ENCODE measurements at regions not wholly inside any gene's neighbourhood (a gene's known extent, or its start where the extent isn't known, plus 50 kb on each side); places are given as distances from the start of the nearest gene placed in this dataset.

DNA sequence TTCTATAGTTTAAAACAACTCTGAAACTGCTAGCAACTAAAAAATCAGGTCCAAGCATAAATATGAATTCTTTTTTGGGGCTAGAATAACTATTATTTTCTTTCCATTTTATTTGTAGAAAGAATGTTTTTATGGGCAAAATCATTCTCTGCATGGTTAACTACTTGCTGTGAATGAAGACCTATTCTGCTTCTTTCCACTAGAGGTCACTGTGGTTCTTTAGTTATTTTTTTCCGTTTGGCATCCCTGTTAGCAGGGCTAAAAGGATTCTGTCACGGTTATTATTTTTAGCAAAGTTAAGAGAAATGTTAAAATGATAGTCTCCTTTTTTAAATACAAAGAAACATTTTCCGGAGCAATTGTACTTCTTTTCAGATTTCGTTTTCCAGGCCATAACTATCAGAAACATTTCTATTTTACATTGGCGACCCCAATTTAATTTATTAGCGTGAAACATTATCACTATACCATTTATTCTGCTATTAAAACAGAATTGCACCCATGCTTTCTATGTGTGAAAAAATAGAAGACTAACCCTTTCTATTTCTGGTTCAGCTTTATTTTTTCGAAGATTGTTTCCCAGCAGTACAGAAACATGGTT lies 404.8 kb downstream of the ATP23 start:
- H3K27ac Mint-ChIP-seq: no peak overlapping the region
- ATAC-seq (replicated peaks in 1 of 4) (no peak), DNase-seq (peak in 1 of 35 experiments; percentile 30)
- no peak overlapping the region for H3K4me3 Mint-ChIP-seq
- no peaks in the 10 kb centered on the region for H3K36me3 Mint-ChIP-seq
- peaks cover 0 to 2% (median 0%) of the 10 kb centered on the region in 3 donors for H3K4me1 Mint-ChIP-seq
- Histone ChIP-seq H3K4me3 (ENCODE audit: control insufficient read depth in 1 of 2, extremely low read depth in 1 of 2, low read length in 1 of 2) (no peak overlapping the region), H3K4me1 (ENCODE audit: control insufficient read depth in 1 of 2, extremely low read depth in 1 of 2, insufficient read depth in 2 of 2, low read length in 2 of 2) (no peaks in the 10 kb centered on the region), H3K36me3 (ENCODE audit: control insufficient read depth in 2 of 2, extremely low read depth in 1 of 2, insufficient read depth in 1 of 2, low read length in 1 of 2) (no peaks in the 10 kb centered on the region), H3K27me3 (replicated peaks in 1 of 2; ENCODE audit: control insufficient read depth in 2 of 2, extremely low read depth in 1 of 2, insufficient read depth in 2 of 2, low read length in 1 of 2) (peaks cover 0 to 3% of the 10 kb centered on the region in 2 experiments), H3K27ac (ENCODE audit: low read length) (no peak overlapping the region), H3K9me3 (no peaks in the 10 kb centered on the region)
- no peaks in the 10 kb centered on the region for H3K9me3 Mint-ChIP-seq
- CTCF ChIA-PET: interaction anchor here in 1 of 2 donors (1.1 kb wide), 1 partner anchor 98 kb away, joined by 5 read pairs; no protein-coding TSS in a partner anchor
- H3K27me3 Mint-ChIP-seq: peaks cover 14 to 30% of the 10 kb centered on the region in 2 donors
- POLR2A ChIA-PET: no interaction called here
- WGBS (ENCODE audit: insufficient coverage): 20% methylated on average over 1 of the region's 7 CpGs

DNA sequence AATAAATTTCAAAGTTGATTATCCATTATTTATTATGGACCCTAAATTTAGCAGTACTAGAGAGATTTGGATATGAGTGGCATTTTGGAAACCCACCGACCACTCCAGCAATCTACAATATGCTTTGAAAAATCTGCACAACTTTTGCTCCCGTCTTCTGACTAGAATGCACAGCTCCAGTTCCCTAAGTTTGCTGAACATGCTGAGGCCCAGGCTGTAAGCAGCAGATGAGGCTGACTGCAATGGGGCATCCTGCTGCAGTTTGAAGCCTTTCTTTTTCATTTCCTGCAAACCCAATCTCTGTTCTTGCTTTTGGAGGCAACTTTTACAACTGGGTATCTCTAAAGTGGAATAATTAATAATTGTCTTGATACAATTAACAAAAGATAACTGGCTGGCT lies 405.8 kb downstream of the ATP23 start:
- Mint-ChIP-seq H3K27ac (no peak overlapping the region), H3K27me3 (peaks cover 14 to 30% of the 10 kb centered on the region in 2 donors), H3K4me3 (no peak overlapping the region), H3K36me3 (no peaks in the 10 kb centered on the region), H3K4me1 (peaks cover 0 to 2% (median 0%) of the 10 kb centered on the region in 3 donors), H3K9me3 (no peaks in the 10 kb centered on the region)
- Histone ChIP-seq H3K4me3 (ENCODE audit: control insufficient read depth in 1 of 2, extremely low read depth in 1 of 2, low read length in 1 of 2) (no peak overlapping the region), H3K27ac (ENCODE audit: low read length) (no peak overlapping the region), H3K36me3 (ENCODE audit: control insufficient read depth in 2 of 2, extremely low read depth in 1 of 2, insufficient read depth in 1 of 2, low read length in 1 of 2) (no peaks in the 10 kb centered on the region), H3K27me3 (replicated peaks in 1 of 2; ENCODE audit: control insufficient read depth in 2 of 2, extremely low read depth in 1 of 2, insufficient read depth in 2 of 2, low read length in 1 of 2) (peaks cover 0 to 3% of the 10 kb centered on the region in 2 experiments), H3K4me1 (ENCODE audit: control insufficient read depth in 1 of 2, extremely low read depth in 1 of 2, insufficient read depth in 2 of 2, low read length in 2 of 2) (no peaks in the 10 kb centered on the region), H3K9me3 (no peaks in the 10 kb centered on the region)
- DNase-seq: no peak
- no peak for ATAC-seq (replicated peaks in 1 of 4)
- ChIA-PET CTCF (no interaction called here), POLR2A (no interaction called here)
- 89% methylated on average over 2 of the region's 2 CpGs for WGBS (ENCODE audit: insufficient coverage)

DNA sequence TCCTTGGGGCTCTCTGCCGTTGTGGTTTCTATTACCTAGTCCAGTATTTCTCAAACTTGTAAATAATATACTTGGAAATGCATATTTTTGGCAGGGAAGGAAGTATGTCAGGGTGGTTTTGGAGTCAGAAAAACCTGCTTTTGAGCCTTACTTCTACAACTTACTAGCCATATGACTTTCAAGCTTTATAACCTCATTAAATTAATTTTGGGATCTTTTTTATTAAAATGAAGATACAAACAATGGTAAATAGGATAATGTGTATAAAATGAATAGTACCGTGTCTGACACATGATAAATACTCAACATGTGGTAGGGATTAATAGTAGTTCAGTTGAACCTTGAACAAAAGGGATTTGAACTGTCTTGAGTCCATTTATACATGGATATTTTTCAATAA lies 406.3 kb downstream of the ATP23 start:
- Mint-ChIP-seq H3K4me1 (peaks cover 0 to 2% (median 0%) of the 10 kb centered on the region in 3 donors), H3K9me3 (no peaks in the 10 kb centered on the region), H3K36me3 (no peaks in the 10 kb centered on the region), H3K27me3 (peaks cover 14 to 29% of the 10 kb centered on the region in 2 donors), H3K4me3 (no peak overlapping the region), H3K27ac (no peak overlapping the region)
- no peaks in the 10 kb centered on the region for H3K4me1 ChIP-seq (ENCODE audit: control insufficient read depth in 1 of 2, extremely low read depth in 1 of 2, insufficient read depth in 2 of 2, low read length in 2 of 2)
- ChIA-PET CTCF (no interaction called here), POLR2A (no interaction called here)
- no peak for ATAC-seq (replicated peaks in 1 of 4)
- H3K27ac ChIP-seq (ENCODE audit: low read length): no peak overlapping the region
- no CpG with 5 or more reads among the region's 2 CpGs for WGBS (ENCODE audit: insufficient coverage)
- no peaks in the 10 kb centered on the region for H3K36me3 ChIP-seq (ENCODE audit: control insufficient read depth in 2 of 2, extremely low read depth in 1 of 2, insufficient read depth in 1 of 2, low read length in 1 of 2)
- no peak for DNase-seq
- no peaks in the 10 kb centered on the region for H3K27me3 ChIP-seq (replicated peaks in 1 of 2; ENCODE audit: control insufficient read depth in 2 of 2, extremely low read depth in 1 of 2, insufficient read depth in 2 of 2, low read length in 1 of 2)
- H3K4me3 ChIP-seq (ENCODE audit: control insufficient read depth in 1 of 2, extremely low read depth in 1 of 2, low read length in 1 of 2): no peak overlapping the region
- H3K9me3 ChIP-seq: no peaks in the 10 kb centered on the region

DNA sequence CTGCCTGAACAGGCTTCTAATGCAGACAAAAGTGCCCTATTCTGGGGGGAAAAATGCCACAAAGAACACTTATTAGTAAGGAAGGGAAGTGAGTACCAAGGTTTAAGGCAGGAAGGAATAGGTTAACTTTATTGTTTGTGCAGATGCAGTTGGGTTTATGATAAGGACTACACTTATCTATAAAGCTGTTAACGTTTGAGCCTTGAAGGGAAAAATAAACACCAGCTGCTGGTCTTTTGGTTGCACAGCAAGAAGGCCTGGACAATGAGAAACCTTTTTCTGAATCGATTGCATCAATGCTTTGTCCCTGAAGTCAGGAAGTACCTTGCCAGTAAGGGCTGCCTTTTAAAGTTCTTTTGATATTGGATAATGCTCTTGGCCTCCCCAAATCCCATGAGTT lies 407.8 kb downstream of the ATP23 start:
- DNase-seq (no peak), ATAC-seq (replicated peaks in 1 of 4) (no peak)
- no CpG with 5 or more reads among the region's 2 CpGs for WGBS (ENCODE audit: insufficient coverage)
- POLR2A ChIA-PET: no interaction called here
- no peak overlapping the region for H3K27ac Mint-ChIP-seq
- H3K4me1 Mint-ChIP-seq: peaks cover 0 to 2% (median 0%) of the 10 kb centered on the region in 3 donors
- no peaks in the 10 kb centered on the region for H3K27me3 ChIP-seq (replicated peaks in 1 of 2; ENCODE audit: control insufficient read depth in 2 of 2, extremely low read depth in 1 of 2, insufficient read depth in 2 of 2, low read length in 1 of 2)
- no peak overlapping the region for H3K4me3 ChIP-seq (ENCODE audit: control insufficient read depth in 1 of 2, extremely low read depth in 1 of 2, low read length in 1 of 2)
- no peaks in the 10 kb centered on the region for H3K36me3 ChIP-seq (ENCODE audit: control insufficient read depth in 2 of 2, extremely low read depth in 1 of 2, insufficient read depth in 1 of 2, low read length in 1 of 2)
- no peaks in the 10 kb centered on the region for H3K9me3 ChIP-seq
- H3K4me3 Mint-ChIP-seq: no peak overlapping the region
- H3K27me3 Mint-ChIP-seq: peaks cover 9 to 24% of the 10 kb centered on the region in 2 donors
- no peaks in the 10 kb centered on the region for H3K9me3 Mint-ChIP-seq
- no peaks in the 10 kb centered on the region for H3K36me3 Mint-ChIP-seq
- H3K4me1 ChIP-seq (ENCODE audit: control insufficient read depth in 1 of 2, extremely low read depth in 1 of 2, insufficient read depth in 2 of 2, low read length in 2 of 2): no peaks in the 10 kb centered on the region
- no peak overlapping the region for H3K27ac ChIP-seq (ENCODE audit: low read length)
- CTCF ChIA-PET: interaction anchor here in 1 of 2 donors (0.6 kb wide), 1 partner anchor 18 kb away, joined by 5 read pairs; no protein-coding TSS in a partner anchor

DNA sequence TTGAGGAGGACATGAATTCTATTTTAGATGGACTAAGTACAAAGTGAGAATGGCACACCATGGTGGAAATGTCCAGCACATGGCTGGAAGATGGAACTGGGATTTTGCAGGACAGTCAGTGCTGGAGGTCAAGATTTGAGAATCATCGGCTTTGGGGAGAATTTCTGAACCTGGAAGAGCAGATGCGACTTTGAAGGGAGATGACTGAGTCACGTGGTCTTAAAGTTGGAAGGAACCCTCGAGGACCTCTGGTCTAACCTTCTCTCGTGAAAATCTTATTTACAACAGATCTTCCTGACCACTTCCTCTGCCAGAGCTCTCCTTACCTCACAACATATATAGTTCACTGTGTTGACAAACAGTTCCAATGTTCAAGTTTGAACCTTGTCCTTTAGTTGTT lies 415.4 kb downstream of the ATP23 start:
- WGBS (ENCODE audit: insufficient coverage): no CpG with 5 or more reads among the region's 5 CpGs
- H3K36me3 Mint-ChIP-seq: no peaks in the 10 kb centered on the region
- Histone ChIP-seq H3K4me1 (ENCODE audit: control insufficient read depth in 1 of 2, extremely low read depth in 1 of 2, insufficient read depth in 2 of 2, low read length in 2 of 2) (no peaks in the 10 kb centered on the region), H3K36me3 (ENCODE audit: control insufficient read depth in 2 of 2, extremely low read depth in 1 of 2, insufficient read depth in 1 of 2, low read length in 1 of 2) (no peaks in the 10 kb centered on the region), H3K27ac (ENCODE audit: low read length) (no peak overlapping the region), H3K4me3 (ENCODE audit: control insufficient read depth in 1 of 2, extremely low read depth in 1 of 2, low read length in 1 of 2) (no peak overlapping the region), H3K9me3 (no peaks in the 10 kb centered on the region), H3K27me3 (replicated peaks in 1 of 2; ENCODE audit: control insufficient read depth in 2 of 2, extremely low read depth in 1 of 2, insufficient read depth in 2 of 2, low read length in 1 of 2) (no peaks in the 10 kb centered on the region)
- H3K9me3 Mint-ChIP-seq: no peaks in the 10 kb centered on the region
- no peak overlapping the region for H3K4me3 Mint-ChIP-seq
- H3K4me1 Mint-ChIP-seq: no peaks in the 10 kb centered on the region
- DNase-seq (no peak), ATAC-seq (replicated peaks in 1 of 4) (no peak)
- no peak overlapping the region for H3K27ac Mint-ChIP-seq
- ChIA-PET POLR2A (no interaction called here), CTCF (no interaction called here)
- peaks cover 9 to 22% of the 10 kb centered on the region in 2 donors for H3K27me3 Mint-ChIP-seq

DNA sequence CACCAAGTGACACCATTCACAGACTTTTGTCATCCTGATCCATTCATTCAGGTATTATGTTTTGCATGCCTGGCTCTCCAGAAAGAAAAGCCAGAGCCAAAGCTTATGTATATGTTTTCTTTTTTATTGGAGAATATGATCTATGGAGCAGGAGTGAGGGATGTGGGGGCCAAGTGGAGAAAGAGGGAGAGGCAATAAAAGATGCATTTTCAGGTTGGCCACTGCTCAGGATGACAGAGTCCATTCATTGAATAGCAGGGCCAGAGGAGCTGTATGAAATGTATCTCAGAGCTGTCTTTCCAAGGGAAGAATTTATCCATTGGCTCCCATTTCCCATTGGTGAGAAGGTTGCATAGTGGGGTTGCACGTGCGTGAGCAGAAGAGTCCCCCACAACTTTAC lies 416.1 kb downstream of the ATP23 start:
- ChIA-PET CTCF (no interaction called here), POLR2A (no interaction called here)
- no peak overlapping the region for H3K27ac ChIP-seq (ENCODE audit: low read length)
- Mint-ChIP-seq H3K9me3 (no peaks in the 10 kb centered on the region), H3K4me1 (no peaks in the 10 kb centered on the region), H3K27ac (no peak overlapping the region), H3K27me3 (peaks cover 10 to 20% of the 10 kb centered on the region in 2 donors), H3K36me3 (no peaks in the 10 kb centered on the region), H3K4me3 (no peak overlapping the region)
- DNase-seq: no peak
- H3K27me3 ChIP-seq (replicated peaks in 1 of 2; ENCODE audit: control insufficient read depth in 2 of 2, extremely low read depth in 1 of 2, insufficient read depth in 2 of 2, low read length in 1 of 2): no peaks in the 10 kb centered on the region
- H3K36me3 ChIP-seq (ENCODE audit: control insufficient read depth in 2 of 2, extremely low read depth in 1 of 2, insufficient read depth in 1 of 2, low read length in 1 of 2): no peaks in the 10 kb centered on the region
- WGBS (ENCODE audit: insufficient coverage): no CpG with 5 or more reads among the region's 2 CpGs
- H3K4me3 ChIP-seq (ENCODE audit: control insufficient read depth in 1 of 2, extremely low read depth in 1 of 2, low read length in 1 of 2): no peak overlapping the region
- H3K9me3 ChIP-seq: no peaks in the 10 kb centered on the region
- H3K4me1 ChIP-seq (ENCODE audit: control insufficient read depth in 1 of 2, extremely low read depth in 1 of 2, insufficient read depth in 2 of 2, low read length in 2 of 2): no peaks in the 10 kb centered on the region
- ATAC-seq (replicated peaks in 1 of 4): no peak

DNA sequence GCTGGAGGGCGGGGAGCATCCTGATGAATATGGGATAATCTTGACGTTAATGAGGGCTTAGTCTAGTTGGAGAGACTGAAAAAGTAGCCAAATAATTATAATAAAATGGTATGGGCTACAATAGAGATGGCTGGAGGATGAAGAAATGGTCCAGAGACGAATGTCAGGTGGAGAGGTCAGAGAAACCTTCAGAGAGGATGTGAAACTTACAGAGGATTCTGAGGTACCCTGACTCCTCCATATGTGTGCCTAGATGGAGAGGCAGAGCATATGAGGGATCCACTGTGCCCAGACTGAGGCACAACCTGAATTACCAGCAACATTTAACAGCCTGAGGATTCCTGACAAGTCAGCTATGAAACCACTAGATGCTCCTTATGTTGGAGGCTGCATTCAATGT lies 417.0 kb downstream of the ATP23 start:
- Mint-ChIP-seq H3K4me1 (no peaks in the 10 kb centered on the region), H3K4me3 (no peak overlapping the region), H3K9me3 (no peaks in the 10 kb centered on the region), H3K27ac (no peak overlapping the region), H3K36me3 (no peaks in the 10 kb centered on the region), H3K27me3 (peaks cover 11 to 17% of the 10 kb centered on the region in 2 donors)
- DNase-seq (no peak), ATAC-seq (replicated peaks in 1 of 4) (no peak)
- no peak overlapping the region for H3K4me3 ChIP-seq (ENCODE audit: control insufficient read depth in 1 of 2, extremely low read depth in 1 of 2, low read length in 1 of 2)
- H3K4me1 ChIP-seq (ENCODE audit: control insufficient read depth in 1 of 2, extremely low read depth in 1 of 2, insufficient read depth in 2 of 2, low read length in 2 of 2): no peaks in the 10 kb centered on the region
- no peak overlapping the region for H3K27ac ChIP-seq (ENCODE audit: low read length)
- no peaks in the 10 kb centered on the region for H3K9me3 ChIP-seq
- no peaks in the 10 kb centered on the region for H3K36me3 ChIP-seq (ENCODE audit: control insufficient read depth in 2 of 2, extremely low read depth in 1 of 2, insufficient read depth in 1 of 2, low read length in 1 of 2)
- no CpG with 5 or more reads among the region's 3 CpGs for WGBS (ENCODE audit: insufficient coverage)
- POLR2A ChIA-PET: no interaction called here
- CTCF ChIA-PET: no interaction called here
- H3K27me3 ChIP-seq (replicated peaks in 1 of 2; ENCODE audit: control insufficient read depth in 2 of 2, extremely low read depth in 1 of 2, insufficient read depth in 2 of 2, low read length in 1 of 2): no peaks in the 10 kb centered on the region
